Esophagus muscularis mucosa (tissue), 4 donors: ENCODE measurements at regions not wholly inside any gene's neighbourhood (a gene's known extent, or its start where the extent isn't known, plus 50 kb on each side); places are given as distances from the start of the nearest gene placed in this dataset.

Source experiments
- DNase-seq: peaks from one replicate; pipeline ENCODE4 v3.0.0-alpha.2; 2017; ENCODE audit errors: extremely low spot score
- H3K27ac ChIP-seq, 4 donors: fragments of 200-600 bp; sonication (generic); replicated peaks in 1 of 4; 1 replicate in 3 of 4; 2 replicates in 1 of 4; pipeline ENCODE4 v1.5.1; 2016 to 2019; ENCODE audit warnings: mild to moderate bottlenecking in 1 of 4
- H3K27me3 ChIP-seq, 4 donors: fragments of 200-600 bp; sonication (generic); one replicate each; pipeline versions ENCODE4 v1.5.1 to v1.6.0; 2016 to 2019
- H3K36me3 ChIP-seq, 4 donors: fragments of 200-600 bp; sonication (generic); one replicate each; pipeline ENCODE4 v1.5.1; 2016 to 2019
- H3K4me1 ChIP-seq, 4 donors: fragments of 200-600 bp; sonication (generic); one replicate each; pipeline ENCODE4 v1.5.1; 2016 to 2019
- H3K4me3 ChIP-seq, 4 donors: fragments of 200-600 bp; sonication (generic); 1 replicate in 2 of 4; 2 replicates in 2 of 4; pipeline ENCODE4 v1.5.1; 2016 to 2019; ENCODE audit warnings: mild to moderate bottlenecking in 4 of 4, moderate library complexity in 1 of 4
- H3K9me3 ChIP-seq, 4 donors: fragments of 200-600 bp; sonication (generic); 1 replicate in 3 of 4; 2 replicates in 1 of 4; pipeline ENCODE4 v1.5.1; 2016 to 2019
- EP300 ChIP-seq: sonication (generic); formaldehyde crosslinking; IDR thresholded peaks from one replicate; pipeline ENCODE4 v1.6.1; 2017; ENCODE audit warnings: antibody characterized with exemption
- POLR2A ChIP-seq: fragments of 450-650 bp; IDR thresholded peaks from one replicate; pipeline ENCODE4 v1.6.1; 2017; ENCODE audit warnings: antibody characterized with exemption, moderate library complexity, mild to moderate bottlenecking, low read depth
- POLR2AphosphoS5 ChIP-seq, 2 donors: sonication (generic); formaldehyde crosslinking; IDR thresholded peaks; one replicate each; pipeline ENCODE4 v1.6.1; 2017; ENCODE audit warnings: antibody characterized with exemption in 2 of 2
- WGBS: methylation state at CpG from one replicate; pipeline ENCODE4 v1.1.5; 2018; 5-methylcytosine and 5-hydroxymethylcytosine counted together
- intact Hi-C: fragments of 100-400 bp; cut with DNase I; formaldehyde crosslinking; loops from one replicate; pipeline ENCODE4 v1.15.1; 2023
- TF ChIP-seq, protein P1 (sequence below), 3 experiments: fragments of 200-600 bp in 2 of 3; fragments of 450-650 bp in 1 of 3; sonication (generic) in 2 of 3; IDR thresholded peaks; one replicate each; pipeline ENCODE4 v1.5.1; 2017 to 2019; ENCODE audit warnings: antibody characterized with exemption in 3 of 3, mild to moderate bottlenecking in 2 of 3, moderate library complexity in 1 of 3

DNA sequence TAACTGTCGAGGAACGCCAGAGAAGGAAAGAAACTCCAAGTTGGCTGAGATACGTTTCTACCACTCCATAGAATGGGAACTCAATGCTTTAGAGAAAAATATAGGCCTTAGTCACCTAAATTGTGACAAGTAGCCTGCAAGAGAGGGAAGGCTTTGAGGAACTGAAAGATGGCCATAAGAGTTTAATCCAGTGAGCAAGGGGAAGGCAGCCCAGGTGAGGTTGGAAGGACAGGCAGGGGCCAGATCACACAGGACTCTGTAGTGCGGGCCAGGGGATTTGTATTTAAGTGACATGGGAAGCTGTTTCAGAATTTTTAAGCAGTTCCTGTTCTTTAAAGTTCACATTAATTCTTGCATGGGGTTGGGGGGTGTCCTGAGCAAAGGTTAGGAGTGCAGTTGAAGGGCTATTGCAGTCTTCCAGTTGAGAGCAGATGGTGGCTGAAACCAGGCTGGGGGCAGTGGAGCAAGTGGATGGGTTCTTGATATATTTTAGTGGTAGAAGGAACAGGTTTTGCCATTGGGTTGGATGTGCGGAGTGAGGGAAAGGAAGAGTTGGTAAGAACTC is 138.9 kb upstream of the PELI1 start:
- H3K4me3 ChIP-seq: no peak overlapping the region
- DNase-seq: no peak
- H3K27me3 ChIP-seq: no peaks in the 10 kb centered on the region
- peak overlapping the region in 2 of 4 donors; percentile 38 to 54 for H3K27ac ChIP-seq
- WGBS: 95% methylated on average over 5 of the region's 5 CpGs
- intact Hi-C loops: no loop called here
- H3K9me3 ChIP-seq: no peaks in the 10 kb centered on the region
- H3K36me3 ChIP-seq: no peaks in the 10 kb centered on the region
- H3K4me1 ChIP-seq: peaks cover 7 to 23% (median 22%) of the 10 kb centered on the region in 4 donors
- TF ChIP-seq, protein P1, sequence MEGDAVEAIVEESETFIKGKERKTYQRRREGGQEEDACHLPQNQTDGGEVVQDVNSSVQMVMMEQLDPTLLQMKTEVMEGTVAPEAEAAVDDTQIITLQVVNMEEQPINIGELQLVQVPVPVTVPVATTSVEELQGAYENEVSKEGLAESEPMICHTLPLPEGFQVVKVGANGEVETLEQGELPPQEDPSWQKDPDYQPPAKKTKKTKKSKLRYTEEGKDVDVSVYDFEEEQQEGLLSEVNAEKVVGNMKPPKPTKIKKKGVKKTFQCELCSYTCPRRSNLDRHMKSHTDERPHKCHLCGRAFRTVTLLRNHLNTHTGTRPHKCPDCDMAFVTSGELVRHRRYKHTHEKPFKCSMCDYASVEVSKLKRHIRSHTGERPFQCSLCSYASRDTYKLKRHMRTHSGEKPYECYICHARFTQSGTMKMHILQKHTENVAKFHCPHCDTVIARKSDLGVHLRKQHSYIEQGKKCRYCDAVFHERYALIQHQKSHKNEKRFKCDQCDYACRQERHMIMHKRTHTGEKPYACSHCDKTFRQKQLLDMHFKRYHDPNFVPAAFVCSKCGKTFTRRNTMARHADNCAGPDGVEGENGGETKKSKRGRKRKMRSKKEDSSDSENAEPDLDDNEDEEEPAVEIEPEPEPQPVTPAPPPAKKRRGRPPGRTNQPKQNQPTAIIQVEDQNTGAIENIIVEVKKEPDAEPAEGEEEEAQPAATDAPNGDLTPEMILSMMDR (IDR thresholded peaks at IDR 0.05): no peak
- no peak for TF ChIP-seq POLR2A
- TF ChIP-seq POLR2AphosphoS5 (IDR thresholded peaks at IDR 0.05): no peak
- no peak for TF ChIP-seq EP300

DNA sequence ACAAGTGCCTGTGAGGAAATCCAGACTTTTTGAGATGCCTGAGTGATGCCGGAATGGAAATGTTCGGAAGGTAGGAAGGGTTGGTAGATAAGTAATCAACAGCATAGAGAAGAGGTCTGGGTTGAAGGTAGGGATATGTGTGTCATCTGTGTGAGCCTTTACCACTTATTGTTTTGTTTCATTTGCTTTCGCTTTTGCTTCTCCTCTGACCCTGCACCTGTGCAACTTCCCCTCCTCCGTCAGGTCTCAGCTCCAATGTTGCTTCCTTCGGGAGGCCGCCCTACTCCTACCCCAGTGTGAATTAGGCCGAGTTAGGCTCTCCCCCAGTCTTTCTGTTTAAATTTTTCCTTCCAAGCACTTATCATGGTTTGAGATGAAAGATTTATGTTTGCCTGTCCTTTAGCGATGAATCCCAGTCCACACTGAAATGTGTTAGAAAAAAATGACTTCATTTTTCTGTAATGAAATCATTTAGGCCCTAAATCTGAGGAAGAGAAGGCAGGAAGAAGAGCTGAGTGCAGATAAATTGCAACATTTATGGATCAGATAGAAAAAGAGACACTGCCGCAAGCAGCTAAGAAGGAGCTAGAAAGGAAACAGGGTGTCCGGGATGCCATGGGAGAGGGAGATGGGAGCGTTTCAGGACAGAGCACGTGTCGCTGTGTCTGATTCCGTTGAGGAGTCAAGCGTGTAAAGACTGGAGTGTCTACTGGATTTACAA is 139.6 kb upstream of the PELI1 start:
- intact Hi-C loops: no loop called here
- TF ChIP-seq, protein P1 (IDR thresholded peaks at IDR 0.05): no peak
- TF ChIP-seq EP300 (no peak), POLR2A (no peak), POLR2AphosphoS5 (IDR thresholded peaks at IDR 0.05) (no peak)
- no peaks in the 10 kb centered on the region for H3K27me3 ChIP-seq
- peak overlapping the region; percentile 4 to 54 (median 40) for H3K27ac ChIP-seq
- DNase-seq: peak; percentile 88
- 51% methylated on average over 15 of the region's 15 CpGs for WGBS
- peaks cover 7 to 28% (median 27%) of the 10 kb centered on the region in 4 donors for H3K4me1 ChIP-seq
- no peaks in the 10 kb centered on the region for H3K9me3 ChIP-seq
- H3K36me3 ChIP-seq: no peaks in the 10 kb centered on the region
- H3K4me3 ChIP-seq: peak overlapping the region in 2 of 4 donors; percentile 7 to 11

GRCh38 chr2:64284751-64285150 is 140.5 kb upstream of the PELI1 start:
- Histone ChIP-seq H3K36me3 (no peaks in the 10 kb centered on the region), H3K27ac (no peak overlapping the region), H3K9me3 (no peaks in the 10 kb centered on the region), H3K27me3 (no peaks in the 10 kb centered on the region), H3K4me3 (no peak overlapping the region), H3K4me1 (peaks cover 7 to 31% (median 28%) of the 10 kb centered on the region in 4 donors)
- TF ChIP-seq POLR2AphosphoS5 (IDR thresholded peaks at IDR 0.05) (no peak), EP300 (no peak), POLR2A (no peak)
- TF ChIP-seq, protein P1 (IDR thresholded peaks at IDR 0.05): no peak
- 62% methylated on average over 3 of the region's 3 CpGs for WGBS
- intact Hi-C loops: no loop called here
- DNase-seq: peak; percentile 91

GRCh38 chr2:64287202-64287740 is 143.1 kb upstream of the PELI1 start:
- peaks cover 10 to 31% (median 28%) of the 10 kb centered on the region in 4 donors for H3K4me1 ChIP-seq
- no peaks in the 10 kb centered on the region for H3K9me3 ChIP-seq
- H3K27me3 ChIP-seq: no peaks in the 10 kb centered on the region
- no peaks in the 10 kb centered on the region for H3K36me3 ChIP-seq
- 85% methylated on average over 5 of the region's 5 CpGs for WGBS
- no peak overlapping the region for H3K4me3 ChIP-seq
- H3K27ac ChIP-seq: no peak overlapping the region
- TF ChIP-seq EP300 (no peak), POLR2AphosphoS5 (IDR thresholded peaks at IDR 0.05) (no peak), POLR2A (no peak)
- TF ChIP-seq, protein P1 (IDR thresholded peaks at IDR 0.05): no peak
- DNase-seq: peak; percentile 26
- intact Hi-C loops: no loop called here
